HG03432 (cell line): ENCODE measurements at regions not wholly inside any gene's neighbourhood (a gene's known extent, or its start where the extent isn't known, plus 50 kb on each side); places are given as distances from the start of the nearest gene placed in this dataset.
"Not testable (repeated sequence)": the region's sequence is repeated elsewhere in the genome, so short reads cannot be mapped to it uniquely, and the experiment has no call there.

Experiments used
- ATAC-seq: cut with Tn5 transposase; IDR thresholded peaks from one replicate; pipeline ENCODE4 v1.9.1; 2021; ENCODE audit warnings: mild to moderate bottlenecking, moderate library complexity; ENCODE audit not compliant: unreplicated experiment

DNA sequence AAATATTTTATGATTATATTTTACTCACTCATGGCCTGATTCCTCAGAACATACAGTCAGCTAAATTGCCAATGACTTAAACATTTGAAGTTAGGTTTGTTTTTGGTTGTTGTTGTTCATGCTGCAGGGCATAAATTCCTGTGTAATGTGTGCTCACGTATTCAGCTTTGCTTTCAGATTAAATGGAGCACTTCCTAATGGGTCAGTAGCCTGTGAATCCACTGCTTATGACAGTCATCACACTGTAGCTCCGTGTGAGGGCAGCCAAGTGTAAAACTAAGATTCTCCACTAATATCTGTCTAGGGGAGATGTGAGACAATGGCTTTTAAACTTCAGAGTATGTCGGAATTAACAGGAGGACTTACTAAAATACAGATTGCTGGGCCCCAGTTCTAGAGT, 955.8 kb downstream of the SPATA31A7 start:
- not testable (repeated sequence) for ATAC-seq
